ENCODE measurements at regions not wholly inside any gene's neighbourhood (a gene's known extent, or its start where the extent isn't known, plus 50 kb on each side); places are given as distances from the start of the nearest gene placed in this dataset.

- TF ChIP-seq MAX (IDR thresholded peaks at IDR 0.05) (no peak), EGR1 (IDR thresholded peaks at IDR 0.05; ENCODE audit: low read depth in 2 of 2) (no peak), CTCF (IDR thresholded peaks at IDR 0.05; ENCODE audit: low read depth, low read length, missing input control) (peak; percentile 20), REST (IDR thresholded peaks at IDR 0.05) (no peak), NR2F2 (IDR thresholded peaks at IDR 0.05) (no peak), HNF4A (conservative IDR thresholded peaks at IDR 0.05) (no peak), ZBTB33 (IDR thresholded peaks at IDR 0.05) (no peak), RAD21 (IDR thresholded peaks at IDR 0.05) (peak; percentile 62), YY1 (IDR thresholded peaks at IDR 0.05) (no peak), TAF1 (conservative IDR thresholded peaks at IDR 0.05) (no peak)
These were observed 1048.1 kb downstream of the BRINP3 start for GRCh38 chr1:189429610-189430009.

All from liver (tissue), 3 donors.